ENCODE measurements at regions not wholly inside any gene's neighbourhood (a gene's known extent, or its start where the extent isn't known, plus 50 kb on each side); places are given as distances from the start of the nearest gene placed in this dataset.

DNA sequence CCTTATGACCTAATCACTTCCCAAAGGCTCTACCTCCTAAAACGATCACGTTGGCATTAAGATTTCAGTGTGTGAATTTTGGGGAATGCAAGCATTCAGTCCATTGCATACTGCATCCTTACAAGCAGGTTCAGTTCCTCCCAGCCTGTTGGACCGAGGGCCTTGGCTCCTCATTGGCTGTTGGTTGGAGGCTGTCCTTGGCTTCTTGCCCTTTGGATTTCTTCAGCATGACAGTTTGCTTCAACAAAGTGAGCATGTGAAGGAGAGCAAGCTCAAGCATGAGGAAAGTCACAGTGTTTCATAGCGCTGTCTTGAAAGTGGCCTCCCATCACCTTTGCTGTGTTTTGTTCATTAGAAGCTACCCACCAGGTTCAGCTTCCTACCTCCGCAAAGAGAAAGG is 109.5 kb downstream of the GADD45G start:
- Histone ChIP-seq H3K4me2 (ENCODE audit: control insufficient read depth, insufficient read depth) (no peak overlapping the region), H3K9ac (ENCODE audit: control insufficient read depth, insufficient read depth, low read length) (no peak overlapping the region), H3K4me1 (ENCODE audit: control insufficient read depth, insufficient read depth, low read length) (peaks cover 11% of the 10 kb centered on the region; the same call in 1 of the 2 replicates), H3K9me3 (replicated peaks; ENCODE audit: control insufficient read depth, insufficient read depth, low read length) (no peaks in the 10 kb centered on the region), H3K36me3 (ENCODE audit: control insufficient read depth in 2 of 2, insufficient read depth in 2 of 2, low read length in 1 of 2) (no peaks in the 10 kb centered on the region), H3K27ac (ENCODE audit: control insufficient read depth, insufficient read depth) (no peak overlapping the region), H4K20me1 (ENCODE audit: control insufficient read depth, insufficient read depth) (no peaks in the 10 kb centered on the region), H3K79me2 (ENCODE audit: control insufficient read depth, insufficient read depth, low read length) (no peaks in the 10 kb centered on the region), H2AFZ (ENCODE audit: control insufficient read depth, low read depth, low read length) (no peak overlapping the region), H3K27me3 (replicated peaks in 1 of 2; ENCODE audit: control insufficient read depth in 2 of 2, insufficient read depth in 2 of 2, low read length in 1 of 2) (no peaks in the 10 kb centered on the region), H3K4me3 (no peak overlapping the region)
- DNase-seq (ENCODE audit: low read depth, low spot score) = no peak
- ChIA-PET POLR2A (no interaction called here), CTCF (interaction anchor here (0.9 kb wide), 1 partner anchor 111 kb away, joined by 3 read pairs; no protein-coding TSS in a partner anchor), SMC1A (ENCODE audit: uncharacterized antibody, unreplicated experiment) (interaction anchor here (0.7 to 1.3 kb wide), 5 partner anchors 10 to 68 kb away, joined by 3 to 4 read pairs (median 3); no protein-coding TSS in a partner anchor), RAD21 (ENCODE audit: unreplicated experiment) (interaction anchor here (3.5 kb wide), 1 partner anchor 12 kb away, joined by 19 read pairs; no protein-coding TSS in a partner anchor)
- 54% methylated on average over 5 of the region's 5 CpGs for WGBS (ENCODE audit: insufficient coverage, insufficient replicate concordance, low lambda C conversion rate, missing lambda C conversion rate)
- TF ChIP-seq HDAC6 (IDR thresholded peaks at IDR 0.05; ENCODE audit: unreplicated experiment) (no peak), SPI1 (IDR thresholded peaks at IDR 0.05; ENCODE audit: borderline replicate concordance, insufficient read depth, low read depth, low read length) (no peak), RB1 (IDR thresholded peaks at IDR 0.05; ENCODE audit: borderline replicate concordance) (no peak), MYB (IDR thresholded peaks at IDR 0.05; ENCODE audit: borderline replicate concordance, low read depth, low read length) (no peak), BCL3 (IDR thresholded peaks at IDR 0.05; ENCODE audit: borderline replicate concordance, insufficient read depth, low read depth, low read length, poor library complexity, severe bottlenecking) (no peak)
- intact Hi-C loops (cut with micrococcal nuclease; ENCODE audit: unreplicated experiment) (no loop called here), in situ Hi-C loops (cut with MboI) (no loop called here)
- ATAC-seq = no peak
- no TSS peak for BruUV-seq (replicated peaks)
- FAIRE-seq = no peak
